ENCODE measurements at regions not wholly inside any gene's neighbourhood (a gene's known extent, or its start where the extent isn't known, plus 50 kb on each side); places are given as distances from the start of the nearest gene placed in this dataset.

- no peak for DNase-seq
- ATAC-seq: no peak
- no peaks in the 10 kb centered on the region for H3K9me3 ChIP-seq
Measured at GRCh38 chr6:33869826-33870423, 66.1 kb upstream of the MLN start.

GRCh38 chr6:33869121-33869520 lies 65.3 kb upstream of the MLN start:
- no peak for ATAC-seq
- intact Hi-C loops (cut with DNase I; ENCODE audit: low total_unique reads): no loop called here

More at GRCh38 chr6:33869826-33870423, 66.1 kb upstream of the MLN start:
- no peak overlapping the region for H3K4me3 ChIP-seq
- H3K27me3 ChIP-seq: no peaks in the 10 kb centered on the region
- TF ChIP-seq CTCF (IDR thresholded peaks at IDR 0.05 in 4 of 5, conservative IDR thresholded peaks at IDR 0.05 in 1 of 5) (no peak), POLR2A (IDR thresholded peaks at IDR 0.05) (no peak)
- in situ Hi-C loops (cut with MboI; ENCODE audit: low sequenced_read_pairs in 4 of 4): no loop called here
- intact Hi-C loops (cut with DNase I; ENCODE audit: low total_unique reads): no loop called here
- H3K27ac ChIP-seq: no peak overlapping the region
- no peaks in the 10 kb centered on the region for H3K4me1 ChIP-seq
- H3K36me3 ChIP-seq: no peaks in the 10 kb centered on the region

GRCh38 chr6:33868141-33868540 lies 64.3 kb upstream of the MLN start:
- no peak overlapping the region for H3K4me3 ChIP-seq
- intact Hi-C loops (cut with DNase I; ENCODE audit: low total_unique reads): no loop called here
- no peak overlapping the region for H3K27ac ChIP-seq
- no peak for TF ChIP-seq CTCF (IDR thresholded peaks at IDR 0.05 in 4 of 5, conservative IDR thresholded peaks at IDR 0.05 in 1 of 5)
- TF ChIP-seq POLR2A (IDR thresholded peaks at IDR 0.05): no peak
- no peaks in the 10 kb centered on the region for H3K9me3 ChIP-seq
- in situ Hi-C loops (cut with MboI; ENCODE audit: low sequenced_read_pairs in 4 of 4): no loop called here
- H3K27me3 ChIP-seq: no peaks in the 10 kb centered on the region
- DNase-seq: no peak
- H3K4me1 ChIP-seq: no peaks in the 10 kb centered on the region
- no peak for ATAC-seq
- H3K36me3 ChIP-seq: no peaks in the 10 kb centered on the region

More at GRCh38 chr6:33869121-33869520, 65.3 kb upstream of the MLN start:
- TF ChIP-seq POLR2A (IDR thresholded peaks at IDR 0.05) (no peak), CTCF (IDR thresholded peaks at IDR 0.05 in 4 of 5, conservative IDR thresholded peaks at IDR 0.05 in 1 of 5) (no peak)
- Histone ChIP-seq H3K4me1 (no peaks in the 10 kb centered on the region), H3K4me3 (no peak overlapping the region), H3K36me3 (no peaks in the 10 kb centered on the region), H3K9me3 (no peaks in the 10 kb centered on the region), H3K27me3 (no peaks in the 10 kb centered on the region), H3K27ac (no peak overlapping the region)
- in situ Hi-C loops (cut with MboI; ENCODE audit: low sequenced_read_pairs in 4 of 4): no loop called here
- no peak for DNase-seq

GRCh38 chr6:33865478-33866077 lies 61.8 kb upstream of the MLN start:
- intact Hi-C loops (cut with DNase I; ENCODE audit: low total_unique reads) (no loop called here), in situ Hi-C loops (cut with MboI; ENCODE audit: low sequenced_read_pairs in 4 of 4) (no loop called here)
- TF ChIP-seq CTCF (IDR thresholded peaks at IDR 0.05 in 4 of 5, conservative IDR thresholded peaks at IDR 0.05 in 1 of 5): no peak
- TF ChIP-seq POLR2A (IDR thresholded peaks at IDR 0.05): no peak
- Histone ChIP-seq H3K4me3 (no peak overlapping the region), H3K27ac (no peak overlapping the region), H3K9me3 (no peaks in the 10 kb centered on the region), H3K36me3 (no peaks in the 10 kb centered on the region), H3K27me3 (no peaks in the 10 kb centered on the region), H3K4me1 (no peaks in the 10 kb centered on the region)
- ATAC-seq: no peak
- DNase-seq: no peak
